ENCODE measurements at regions not wholly inside any gene's neighbourhood (a gene's known extent, or its start where the extent isn't known, plus 50 kb on each side); places are given as distances from the start of the nearest gene placed in this dataset.

GRCh38 chr5:84518862-84519261 lies 134.2 kb upstream of the EDIL3 start:
- TF ChIP-seq POLR2A (IDR thresholded peaks at IDR 0.05; ENCODE audit: low read depth, low read length) (no peak), POLR2AphosphoS5 (IDR thresholded peaks at IDR 0.05; ENCODE audit: low read depth, low read length) (no peak), TAF1 (IDR thresholded peaks at IDR 0.05; ENCODE audit: low read depth, low read length) (no peak), SPI1 (IDR thresholded peaks at IDR 0.05; ENCODE audit: low read depth, low read length) (no peak), PAX5 (IDR thresholded peaks at IDR 0.05; ENCODE audit: insufficient read depth, low read length, severe bottlenecking) (no peak), POU2F2 (IDR thresholded peaks at IDR 0.05; ENCODE audit: low read depth, low read length) (no peak)
